OCI-LY3 (cell line): ENCODE measurements at regions not wholly inside any gene's neighbourhood (a gene's known extent, or its start where the extent isn't known, plus 50 kb on each side); places are given as distances from the start of the nearest gene placed in this dataset.
A peak's percentile ranks its signal among the peaks of the same experiment; 100 is the strongest.

Experiments used
- H2AFZ ChIP-seq: fragments of 200-600, 300-600 bp; shearing (Covaris generic); 2 replicates; pipeline ENCODE4 v1.6.0; 2014; ENCODE audit warnings: antibody characterized with exemption, low read depth, low read length
- H3K27ac ChIP-seq: fragments of 200-600, 300-600 bp; sonication (generic); 2 replicates; pipeline ENCODE4 v1.5.1; 2014; ENCODE audit warnings: mild to moderate bottlenecking, low read length, moderate library complexity, mixed read lengths
- H3K27me3 ChIP-seq: fragments of 200-600, 300-600 bp; sonication (generic); 2 replicates; pipeline ENCODE4 v1.6.1; 2014; ENCODE audit warnings: low read depth, low read length, mixed read lengths
- H3K36me3 ChIP-seq: fragments of 200-600, 300-600 bp; sonication (generic); replicated peaks from 2 replicates; pipeline ENCODE3; 2014; ENCODE audit warnings: low read depth, low read length, mixed read lengths
- H3K4me1 ChIP-seq: fragments of 300-600, 200-600 bp; sonication (generic); 2 replicates; pipeline ENCODE4 v1.6.1; 2014; ENCODE audit warnings: low read length, mixed read lengths
- H3K4me2 ChIP-seq: fragments of 200-600, 300-600 bp; sonication (generic); 2 replicates; pipeline ENCODE4 v1.6.1; 2014; ENCODE audit warnings: low read length, mixed read lengths
- H3K4me3 ChIP-seq: fragments of 300-600, 200-600 bp; sonication (generic); 2 replicates; pipeline ENCODE4 v1.5.1; 2014; ENCODE audit warnings: antibody characterized with exemption, mild to moderate bottlenecking, low read length, moderate library complexity
- H3K79me2 ChIP-seq: fragments of 300-600, 200-600 bp; shearing (Covaris generic); 2 replicates; pipeline ENCODE4 v1.6.1; 2014; ENCODE audit warnings: mild to moderate bottlenecking, low read length, mixed read lengths
- H3K9ac ChIP-seq: fragments of 300-600, 200-600 bp; shearing (Covaris generic); 2 replicates; pipeline ENCODE4 v1.6.0; 2014; ENCODE audit warnings: mild to moderate bottlenecking, low read length, moderate library complexity
- H3K9me3 ChIP-seq: fragments of 200-600, 300-600 bp; shearing (Covaris generic); 2 replicates; pipeline ENCODE4 v1.6.1; 2014; ENCODE audit warnings: low read length, mixed read lengths; ENCODE audit not compliant: insufficient read depth
- H4K20me1 ChIP-seq: fragments of 200-600, 300-600 bp; sonication (generic); 2 replicates; pipeline ENCODE4 v1.6.1; 2016; ENCODE audit warnings: low read length, mixed read lengths; ENCODE audit not compliant: insufficient read depth
- EZH2phosphoT487 ChIP-seq: fragments of 200-600 bp; shearing (Covaris generic); IDR thresholded peaks from 2 replicates; pipeline ENCODE4 v1.6.1; 2018; ENCODE audit warnings: antibody characterized with exemption, mixed run types, low read depth
- TF ChIP-seq, protein P1 (sequence below): fragments of 200-600, 300-600 bp; sonication (generic); IDR thresholded peaks from 2 replicates; pipeline ENCODE4 v1.5.1; 2014; ENCODE audit warnings: antibody characterized with exemption, low read length, low read depth

- no peaks in the 10 kb centered on the region for H3K9me3 ChIP-seq
- H4K20me1 ChIP-seq, result no peaks in the 10 kb centered on the region
- TF ChIP-seq, protein P1, sequence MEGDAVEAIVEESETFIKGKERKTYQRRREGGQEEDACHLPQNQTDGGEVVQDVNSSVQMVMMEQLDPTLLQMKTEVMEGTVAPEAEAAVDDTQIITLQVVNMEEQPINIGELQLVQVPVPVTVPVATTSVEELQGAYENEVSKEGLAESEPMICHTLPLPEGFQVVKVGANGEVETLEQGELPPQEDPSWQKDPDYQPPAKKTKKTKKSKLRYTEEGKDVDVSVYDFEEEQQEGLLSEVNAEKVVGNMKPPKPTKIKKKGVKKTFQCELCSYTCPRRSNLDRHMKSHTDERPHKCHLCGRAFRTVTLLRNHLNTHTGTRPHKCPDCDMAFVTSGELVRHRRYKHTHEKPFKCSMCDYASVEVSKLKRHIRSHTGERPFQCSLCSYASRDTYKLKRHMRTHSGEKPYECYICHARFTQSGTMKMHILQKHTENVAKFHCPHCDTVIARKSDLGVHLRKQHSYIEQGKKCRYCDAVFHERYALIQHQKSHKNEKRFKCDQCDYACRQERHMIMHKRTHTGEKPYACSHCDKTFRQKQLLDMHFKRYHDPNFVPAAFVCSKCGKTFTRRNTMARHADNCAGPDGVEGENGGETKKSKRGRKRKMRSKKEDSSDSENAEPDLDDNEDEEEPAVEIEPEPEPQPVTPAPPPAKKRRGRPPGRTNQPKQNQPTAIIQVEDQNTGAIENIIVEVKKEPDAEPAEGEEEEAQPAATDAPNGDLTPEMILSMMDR, result peak; percentile 70
- TF ChIP-seq EZH2phosphoT487, result no peak
- peak overlapping the region; percentile 70 for H3K4me3 ChIP-seq
- H3K36me3 ChIP-seq, result no peaks in the 10 kb centered on the region
- 0 out of 2 replicates have a peak overlapping the region, but pooled peaks have one; percentile 21 for H3K9ac ChIP-seq
- H3K27ac ChIP-seq, result no peak overlapping the region
- H3K4me1 ChIP-seq, result no peaks in the 10 kb centered on the region
- H3K4me2 ChIP-seq, result peak overlapping the region; percentile 79
- peak overlapping the region; percentile 83 for H2AFZ ChIP-seq
- peaks cover 25% of the 10 kb centered on the region for H3K27me3 ChIP-seq
- no peaks in the 10 kb centered on the region for H3K79me2 ChIP-seq
Observed at GRCh38 chr3:107927361-107928083, 163.3 kb downstream of the CD47 start.

DNA sequence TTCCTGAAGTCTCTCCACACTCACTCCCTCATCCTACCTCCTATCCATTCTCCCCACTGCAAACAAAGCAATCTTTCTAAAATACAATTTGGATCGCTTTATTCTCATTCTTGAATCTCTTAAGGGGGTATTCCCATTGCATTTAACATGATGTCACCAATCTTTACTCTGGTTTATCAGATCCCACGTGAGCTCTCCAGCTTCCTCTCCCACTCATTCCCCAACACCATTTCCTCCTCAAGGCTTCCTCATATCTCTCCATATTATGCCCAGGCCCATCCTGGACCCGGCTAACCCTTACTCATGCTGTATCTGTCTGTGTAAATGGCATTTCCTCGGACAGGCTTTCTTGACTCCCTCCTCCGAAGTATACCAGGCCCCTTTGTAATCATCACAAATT is 165.0 kb downstream of the CD47 start:
- Histone ChIP-seq H3K4me1 (no peaks in the 10 kb centered on the region), H3K9me3 (no peaks in the 10 kb centered on the region)

GRCh38 chr3:107921038-107921437 is 169.8 kb downstream of the CD47 start:
- H3K36me3 ChIP-seq, result no peaks in the 10 kb centered on the region
- no peaks in the 10 kb centered on the region for H3K4me1 ChIP-seq
- no peak for TF ChIP-seq EZH2phosphoT487
- TF ChIP-seq, protein P1, result no peak
- no peak overlapping the region for H3K4me3 ChIP-seq
- no peaks in the 10 kb centered on the region for H3K79me2 ChIP-seq
- H3K27ac ChIP-seq, result no peak overlapping the region
- H4K20me1 ChIP-seq, result no peaks in the 10 kb centered on the region
- H3K9me3 ChIP-seq, result no peaks in the 10 kb centered on the region
- no peak overlapping the region for H3K9ac ChIP-seq
- no peak overlapping the region for H2AFZ ChIP-seq
- H3K27me3 ChIP-seq, result peaks cover 21% of the 10 kb centered on the region
- H3K4me2 ChIP-seq, result no peak overlapping the region

More for the DNA sequence above, 165.0 kb downstream of the CD47 start:
- Histone ChIP-seq H4K20me1 (no peaks in the 10 kb centered on the region), H3K9ac (no peak overlapping the region), H3K27me3 (peaks cover 34% of the 10 kb centered on the region), H3K4me2 (no peak overlapping the region), H3K36me3 (no peaks in the 10 kb centered on the region), H2AFZ (no peak overlapping the region), H3K4me3 (no peak overlapping the region), H3K27ac (no peak overlapping the region), H3K79me2 (no peaks in the 10 kb centered on the region)
- no peak for TF ChIP-seq EZH2phosphoT487

DNA sequence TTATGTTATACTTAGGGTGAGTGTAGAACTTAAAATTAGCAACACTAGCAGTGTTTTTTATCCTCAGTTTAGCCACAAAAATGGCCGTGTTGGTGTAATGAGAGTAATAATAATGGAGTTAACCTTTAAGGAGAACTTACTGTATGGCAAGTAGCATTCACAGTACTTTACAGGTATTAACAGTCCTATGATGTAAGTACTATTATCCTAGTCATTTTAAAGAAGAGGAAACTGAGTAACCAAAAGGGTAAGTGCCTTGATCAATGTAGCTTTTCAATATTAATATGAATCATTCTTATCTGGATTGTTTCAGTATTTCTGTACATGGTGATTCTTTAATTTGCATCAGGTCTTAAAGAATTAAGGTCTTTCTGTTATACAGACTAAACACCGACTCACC is 170.3 kb downstream of the CD47 start:
- TF ChIP-seq, protein P1, result no peak
- TF ChIP-seq EZH2phosphoT487, result no peak
- Histone ChIP-seq H3K4me2 (no peak overlapping the region), H3K36me3 (no peaks in the 10 kb centered on the region), H3K4me1 (no peaks in the 10 kb centered on the region), H3K9ac (no peak overlapping the region), H3K79me2 (no peaks in the 10 kb centered on the region), H3K27ac (no peak overlapping the region), H3K9me3 (no peaks in the 10 kb centered on the region), H3K4me3 (no peak overlapping the region), H3K27me3 (peaks cover 21% of the 10 kb centered on the region), H4K20me1 (no peaks in the 10 kb centered on the region), H2AFZ (no peak overlapping the region)
